HG03439 (cell line): ENCODE measurements at regions not wholly inside any gene's neighbourhood (a gene's known extent, or its start where the extent isn't known, plus 50 kb on each side); places are given as distances from the start of the nearest gene placed in this dataset.
A peak's percentile ranks its signal among the peaks of the same experiment; 100 is the strongest.
"Not testable (repeated sequence)": the region's sequence is repeated elsewhere in the genome, so short reads cannot be mapped to it uniquely, and the experiment has no call there.

Source experiments
- ATAC-seq: cut with Tn5 transposase; IDR thresholded peaks from one replicate; pipeline ENCODE4 v1.9.1; 2021; ENCODE audit warnings: mild to moderate bottlenecking, moderate library complexity; ENCODE audit not compliant: unreplicated experiment

- not testable (repeated sequence) for ATAC-seq
Observed at GRCh38 chrY:23695664-23696328, 352.0 kb downstream of the CDY1B start.

GRCh38 chrY:23681960-23682359 lies 365.9 kb downstream of the CDY1B start:
- ATAC-seq, result not testable (repeated sequence)

- not testable (repeated sequence) for ATAC-seq
Observed at GRCh38 chrY:23669858-23670257, 378.0 kb downstream of the CDY1B start.

GRCh38 chrY:23622313-23622712 lies 403.0 kb downstream of the DAZ2 start:
- not testable (repeated sequence) for ATAC-seq

- not testable (repeated sequence) for ATAC-seq
Observed at GRCh38 chrY:23610449-23610848, 391.1 kb downstream of the DAZ2 start.

GRCh38 chrY:23596509-23596908 lies 377.2 kb downstream of the DAZ2 start:
- peak; percentile 69 for ATAC-seq

- not testable (repeated sequence) for ATAC-seq
Observed at GRCh38 chrY:23590243-23590642, 370.9 kb downstream of the DAZ2 start.

GRCh38 chrY:23588409-23588808 lies 369.1 kb downstream of the DAZ2 start:
- ATAC-seq, result not testable (repeated sequence)
